HFF-Myc (cell line): ENCODE measurements at regions not wholly inside any gene's neighbourhood (a gene's known extent, or its start where the extent isn't known, plus 50 kb on each side); places are given as distances from the start of the nearest gene placed in this dataset.

ENCODE experiments used
- DNase-seq: peaks from one replicate; pipeline ENCODE4 v3.0.0-alpha.2; 2011; ENCODE audit warnings: low read depth; ENCODE audit errors: extremely low read depth
- H3K4me3 ChIP-seq: replicated peaks from 2 replicates; pipeline ENCODE4 v1.5.1; 2011; ENCODE audit warnings: low read depth, mild to moderate bottlenecking, control low read depth, low read length
- TF ChIP-seq, protein P1 (sequence below): IDR thresholded peaks from 2 replicates; pipeline ENCODE4 v1.5.1; 2012; ENCODE audit warnings: mild to moderate bottlenecking, low read depth, low read length, control low read depth; ENCODE audit errors: missing control alignments

DNA sequence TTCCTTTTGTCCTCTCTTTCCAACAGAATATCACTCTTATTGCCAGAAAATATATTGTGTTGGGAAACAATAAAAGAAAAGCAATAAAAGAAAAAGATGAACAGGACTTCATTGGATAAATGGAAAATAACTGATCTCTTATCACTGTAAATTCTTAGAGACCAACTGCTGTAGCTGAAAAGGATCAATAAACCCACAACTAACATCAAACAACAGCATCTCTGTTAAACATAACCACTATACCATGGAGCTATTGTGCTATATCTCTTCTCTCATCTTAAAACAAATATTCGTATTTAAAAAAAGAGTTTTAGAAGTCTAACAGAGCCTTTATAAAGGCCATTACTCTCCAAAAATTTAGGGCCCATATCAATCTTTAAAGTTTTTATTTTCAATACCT, 502.4 kb downstream of the TMEM232 start:
- no peak for DNase-seq
- H3K4me3 ChIP-seq: no peak overlapping the region
- TF ChIP-seq, protein P1, sequence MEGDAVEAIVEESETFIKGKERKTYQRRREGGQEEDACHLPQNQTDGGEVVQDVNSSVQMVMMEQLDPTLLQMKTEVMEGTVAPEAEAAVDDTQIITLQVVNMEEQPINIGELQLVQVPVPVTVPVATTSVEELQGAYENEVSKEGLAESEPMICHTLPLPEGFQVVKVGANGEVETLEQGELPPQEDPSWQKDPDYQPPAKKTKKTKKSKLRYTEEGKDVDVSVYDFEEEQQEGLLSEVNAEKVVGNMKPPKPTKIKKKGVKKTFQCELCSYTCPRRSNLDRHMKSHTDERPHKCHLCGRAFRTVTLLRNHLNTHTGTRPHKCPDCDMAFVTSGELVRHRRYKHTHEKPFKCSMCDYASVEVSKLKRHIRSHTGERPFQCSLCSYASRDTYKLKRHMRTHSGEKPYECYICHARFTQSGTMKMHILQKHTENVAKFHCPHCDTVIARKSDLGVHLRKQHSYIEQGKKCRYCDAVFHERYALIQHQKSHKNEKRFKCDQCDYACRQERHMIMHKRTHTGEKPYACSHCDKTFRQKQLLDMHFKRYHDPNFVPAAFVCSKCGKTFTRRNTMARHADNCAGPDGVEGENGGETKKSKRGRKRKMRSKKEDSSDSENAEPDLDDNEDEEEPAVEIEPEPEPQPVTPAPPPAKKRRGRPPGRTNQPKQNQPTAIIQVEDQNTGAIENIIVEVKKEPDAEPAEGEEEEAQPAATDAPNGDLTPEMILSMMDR: no peak

DNA sequence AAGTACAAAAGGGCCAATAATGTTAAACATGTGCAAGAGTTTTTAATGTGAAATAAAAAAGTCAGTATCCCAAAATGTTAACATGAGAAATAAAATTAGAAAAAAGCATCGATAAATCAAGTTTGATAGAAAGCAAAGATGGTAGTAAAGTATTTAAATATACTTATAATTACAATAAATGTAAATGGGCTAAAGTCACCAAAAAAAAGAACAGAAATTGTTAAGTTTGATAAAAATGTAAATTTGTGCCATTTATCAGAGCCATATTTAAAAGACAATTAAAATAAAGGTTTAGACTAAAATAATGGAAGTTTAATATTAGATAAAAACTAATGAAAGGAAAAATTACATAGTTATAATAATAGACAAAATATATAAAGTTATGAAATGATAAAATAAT, 500.5 kb downstream of the TMEM232 start:
- no peak overlapping the region for H3K4me3 ChIP-seq
- no peak for DNase-seq
- TF ChIP-seq, protein P1: no peak

DNA sequence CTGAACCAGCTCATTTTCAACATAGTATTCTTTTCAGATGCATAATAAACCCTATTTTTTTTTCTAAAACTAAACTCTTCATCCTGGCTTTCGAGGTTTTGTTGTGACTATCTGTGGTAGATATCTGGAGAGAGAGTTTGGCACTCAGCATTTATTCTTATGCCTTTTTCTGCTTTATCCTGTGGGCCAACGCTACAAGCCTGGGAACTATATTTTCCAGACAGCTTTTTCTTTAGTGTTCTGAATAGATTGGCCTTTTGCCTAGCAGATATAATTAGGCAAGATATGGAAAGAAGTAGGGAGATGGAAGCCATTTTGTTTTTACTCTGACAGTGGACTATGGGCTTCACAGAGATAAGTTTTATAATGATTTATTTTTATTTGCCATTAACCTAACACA, 486.7 kb downstream of the TMEM232 start:
- no peak for DNase-seq
- TF ChIP-seq, protein P1: no peak
- no peak overlapping the region for H3K4me3 ChIP-seq

DNA sequence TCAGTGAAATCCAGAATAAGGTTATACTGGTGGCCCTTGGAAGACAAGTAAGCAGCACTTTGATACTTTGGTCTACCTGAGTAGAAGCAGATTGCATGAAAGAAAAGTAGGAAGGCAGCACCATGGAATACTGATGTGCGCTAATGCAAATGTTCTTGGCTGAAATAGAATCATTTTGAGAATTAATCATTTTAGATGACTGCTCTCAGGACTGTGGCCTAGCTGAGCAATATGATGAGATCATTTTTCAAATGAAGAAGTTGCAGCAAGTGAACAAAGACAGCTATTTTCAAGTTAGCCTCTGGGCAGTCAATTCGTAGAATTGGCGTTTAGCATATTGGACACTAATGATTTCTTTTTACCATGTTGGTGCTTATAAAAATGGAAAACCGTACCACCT, 483.5 kb downstream of the TMEM232 start:
- no peak overlapping the region for H3K4me3 ChIP-seq
- DNase-seq: no peak
- TF ChIP-seq, protein P1: no peak

DNA sequence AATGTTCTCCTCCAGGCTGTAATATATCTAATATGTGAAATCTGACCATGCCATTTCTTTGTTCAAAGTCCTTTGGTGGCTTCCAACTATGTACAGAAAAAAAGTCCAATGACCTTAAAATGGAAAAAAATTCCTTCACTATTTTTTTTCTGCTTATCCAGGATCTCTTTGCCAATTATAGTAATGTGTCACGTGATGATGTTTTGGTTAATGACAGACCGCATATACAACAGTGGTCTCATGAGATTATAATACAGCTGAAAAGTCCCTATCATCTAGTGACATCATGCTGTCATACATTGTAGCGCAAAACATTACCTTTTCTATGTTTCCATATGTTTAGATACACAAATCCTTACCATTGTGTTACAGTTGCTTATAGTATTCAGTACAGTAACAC, 477.6 kb downstream of the TMEM232 start:
- no peak overlapping the region for H3K4me3 ChIP-seq
- DNase-seq: no peak
- TF ChIP-seq, protein P1: no peak

DNA sequence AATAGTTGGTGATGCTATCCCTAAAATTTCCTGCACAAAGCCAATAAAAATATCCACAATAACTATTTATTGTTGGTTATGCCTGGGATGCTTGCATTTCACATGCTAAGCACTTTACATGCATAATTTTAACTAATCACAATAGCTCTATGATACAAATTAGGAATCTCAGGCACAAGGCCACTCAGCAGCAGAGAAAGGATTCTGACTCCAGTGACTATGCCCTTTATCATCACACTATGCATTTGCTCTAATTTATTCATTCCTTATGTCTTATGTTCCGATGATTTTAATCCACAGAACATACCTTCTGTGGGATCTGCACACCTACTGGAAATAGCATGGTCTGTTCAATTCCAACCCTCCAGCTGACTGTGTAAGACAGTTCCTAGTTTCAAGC, 476.1 kb downstream of the TMEM232 start:
- no peak overlapping the region for H3K4me3 ChIP-seq
- TF ChIP-seq, protein P1: no peak
- DNase-seq: no peak

DNA sequence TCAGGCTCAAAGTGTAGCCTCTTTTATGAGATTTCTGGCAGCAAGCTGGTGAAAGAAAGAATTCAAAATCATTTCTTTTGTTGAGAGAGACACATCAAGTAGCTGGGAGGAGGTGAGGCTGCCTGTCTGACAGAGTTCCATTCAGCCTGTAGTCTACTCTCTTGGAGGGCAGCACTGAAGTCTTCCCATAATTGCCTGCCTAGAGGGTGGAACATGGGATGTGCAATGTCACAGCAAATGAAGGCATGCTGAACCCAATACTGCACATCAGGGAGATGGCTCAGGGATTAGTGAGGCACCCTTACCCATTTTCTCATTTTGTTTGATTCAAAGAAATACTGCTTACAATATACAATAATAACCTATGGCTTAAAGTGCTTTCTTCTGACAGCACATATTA, 475.7 kb downstream of the TMEM232 start:
- H3K4me3 ChIP-seq: no peak overlapping the region
- TF ChIP-seq, protein P1: no peak
- DNase-seq: no peak
